Smooth muscle cell (in vitro differentiated cells): ENCODE measurements at regions not wholly inside any gene's neighbourhood (a gene's known extent, or its start where the extent isn't known, plus 50 kb on each side); places are given as distances from the start of the nearest gene placed in this dataset.

ENCODE experiments used
- DNase-seq: peaks from one replicate; lab custom pipeline; 2025; ENCODE audit not compliant: unreplicated experiment; lab: John Stamatoyannopoulos, UW
- H2AFZ ChIP-seq: fragments of 200-600 bp; sonication (generic); 2 replicates; pipeline ENCODE4 v1.6.0; 2016; ENCODE audit warnings: antibody characterized with exemption, low read depth, mild to moderate bottlenecking
- H3F3A ChIP-seq: fragments of 200-600 bp; sonication (generic); 2 replicates; pipeline ENCODE4 v1.6.0; 2017; ENCODE audit warnings: antibody characterized with exemption, low read depth
- H3K27ac ChIP-seq: fragments of 200-600 bp; sonication (generic); 2 replicates; pipeline ENCODE4 v1.5.1; 2016; ENCODE audit warnings: low read depth, mild to moderate bottlenecking
- H3K27me3 ChIP-seq: fragments of 200-600 bp; sonication (generic); 2 replicates; pipeline ENCODE4 v1.6.1; 2016; ENCODE audit warnings: low read depth, mild to moderate bottlenecking
- H3K36me3 ChIP-seq: fragments of 200-600 bp; sonication (generic); 2 replicates; pipeline ENCODE4 v1.5.1; 2016; ENCODE audit warnings: low read depth
- H3K4me1 ChIP-seq: fragments of 200-600 bp; sonication (generic); 2 replicates; pipeline ENCODE4 v1.5.1; 2016; ENCODE audit warnings: low read depth
- H3K4me2 ChIP-seq: fragments of 200-600 bp; sonication (generic); 2 replicates; pipeline ENCODE4 v1.6.0; 2016; ENCODE audit warnings: mild to moderate bottlenecking
- H3K4me3 ChIP-seq: fragments of 200-600 bp; sonication (generic); 2 replicates; pipeline ENCODE4 v1.5.1; 2016; ENCODE audit warnings: mild to moderate bottlenecking
- H3K79me2 ChIP-seq: fragments of 200-600 bp; sonication (generic); 2 replicates; pipeline ENCODE4 v1.6.0; 2016; ENCODE audit warnings: low read depth, mild to moderate bottlenecking
- H3K9ac ChIP-seq: fragments of 200-600 bp; sonication (generic); 2 replicates; pipeline ENCODE4 v1.6.0; 2016; ENCODE audit warnings: low read depth
- H3K9me3 ChIP-seq: fragments of 200-600 bp; sonication (generic); replicated peaks from 2 replicates; pipeline ENCODE4 v1.5.1; 2016; ENCODE audit warnings: low read depth
- H4K20me1 ChIP-seq: fragments of 200-600 bp; sonication (generic); 2 replicates; pipeline ENCODE4 v1.6.0; 2016; ENCODE audit warnings: low read depth
- WGBS: methylation state at CpG from one replicate; pipeline ENCODE4 v1.1.7; 2016; ENCODE audit warnings: low lambda C conversion rate; 5-methylcytosine and 5-hydroxymethylcytosine counted together
- TF ChIP-seq, protein P1 (sequence below): fragments of 200-600 bp; sonication (generic); IDR thresholded peaks from 2 replicates; pipeline ENCODE4 v1.5.1; 2017; ENCODE audit warnings: borderline replicate concordance, mild to moderate bottlenecking, antibody characterized with exemption; ENCODE audit not compliant: insufficient read depth, poor library complexity, severe bottlenecking

DNA sequence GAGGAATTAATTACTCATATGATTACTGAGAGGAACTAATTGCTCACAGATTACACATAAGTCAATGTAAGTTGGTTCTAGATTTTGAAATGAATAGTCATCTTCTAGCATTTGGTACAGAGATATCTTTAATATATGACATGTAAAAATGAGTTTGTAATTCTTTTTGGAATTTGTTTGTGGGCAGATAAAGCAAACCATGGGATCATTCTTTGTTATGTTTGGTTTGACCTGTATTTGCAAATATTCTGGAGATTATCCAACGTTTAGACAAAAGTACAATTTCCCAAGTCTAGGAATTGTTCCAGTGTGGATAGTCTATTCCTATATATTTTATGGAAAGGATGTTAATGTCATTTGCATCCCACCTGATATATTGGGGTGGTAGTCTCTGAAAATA is 309.6 kb upstream of the EDNRB start:
- Histone ChIP-seq H3K79me2 (no peaks in the 10 kb centered on the region), H4K20me1 (no peaks in the 10 kb centered on the region), H3K4me2 (no peak overlapping the region), H3K36me3 (no peaks in the 10 kb centered on the region), H2AFZ (no peak overlapping the region), H3K9ac (no peak overlapping the region), H3F3A (no peaks in the 10 kb centered on the region), H3K27me3 (no peaks in the 10 kb centered on the region), H3K4me3 (no peak overlapping the region), H3K27ac (no peak overlapping the region), H3K4me1 (no peaks in the 10 kb centered on the region), H3K9me3 (no peaks in the 10 kb centered on the region)
- DNase-seq = no peak
- WGBS = 81% methylated on average over 1 of the region's 1 CpG
- TF ChIP-seq, protein P1, sequence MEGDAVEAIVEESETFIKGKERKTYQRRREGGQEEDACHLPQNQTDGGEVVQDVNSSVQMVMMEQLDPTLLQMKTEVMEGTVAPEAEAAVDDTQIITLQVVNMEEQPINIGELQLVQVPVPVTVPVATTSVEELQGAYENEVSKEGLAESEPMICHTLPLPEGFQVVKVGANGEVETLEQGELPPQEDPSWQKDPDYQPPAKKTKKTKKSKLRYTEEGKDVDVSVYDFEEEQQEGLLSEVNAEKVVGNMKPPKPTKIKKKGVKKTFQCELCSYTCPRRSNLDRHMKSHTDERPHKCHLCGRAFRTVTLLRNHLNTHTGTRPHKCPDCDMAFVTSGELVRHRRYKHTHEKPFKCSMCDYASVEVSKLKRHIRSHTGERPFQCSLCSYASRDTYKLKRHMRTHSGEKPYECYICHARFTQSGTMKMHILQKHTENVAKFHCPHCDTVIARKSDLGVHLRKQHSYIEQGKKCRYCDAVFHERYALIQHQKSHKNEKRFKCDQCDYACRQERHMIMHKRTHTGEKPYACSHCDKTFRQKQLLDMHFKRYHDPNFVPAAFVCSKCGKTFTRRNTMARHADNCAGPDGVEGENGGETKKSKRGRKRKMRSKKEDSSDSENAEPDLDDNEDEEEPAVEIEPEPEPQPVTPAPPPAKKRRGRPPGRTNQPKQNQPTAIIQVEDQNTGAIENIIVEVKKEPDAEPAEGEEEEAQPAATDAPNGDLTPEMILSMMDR = no peak

DNA sequence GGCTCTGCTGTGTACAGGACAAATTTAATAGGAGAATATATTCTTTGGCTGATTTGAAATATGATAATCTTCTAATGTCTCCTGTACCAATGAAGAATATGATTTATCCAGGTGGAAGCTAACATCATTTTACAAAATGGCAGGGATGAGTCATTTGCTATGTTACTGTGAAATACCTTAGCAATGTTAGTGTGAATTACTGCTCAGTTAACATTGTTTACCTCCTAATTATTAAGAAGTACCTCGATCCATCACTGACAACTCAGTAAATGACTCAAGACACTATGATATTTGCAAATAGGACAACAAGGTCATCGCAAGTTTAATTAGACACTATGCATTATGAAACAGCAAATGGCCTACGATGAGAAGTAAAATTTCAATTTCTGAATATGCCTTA is 309.1 kb upstream of the EDNRB start:
- 83% methylated on average over 3 of the region's 3 CpGs for WGBS
- Histone ChIP-seq H3K4me2 (no peak overlapping the region), H3K27ac (no peak overlapping the region), H3K79me2 (no peaks in the 10 kb centered on the region), H2AFZ (no peak overlapping the region), H3K9ac (no peak overlapping the region), H3K4me3 (no peak overlapping the region), H3K27me3 (no peaks in the 10 kb centered on the region), H3F3A (no peaks in the 10 kb centered on the region), H4K20me1 (no peaks in the 10 kb centered on the region), H3K36me3 (no peaks in the 10 kb centered on the region), H3K9me3 (no peaks in the 10 kb centered on the region), H3K4me1 (no peaks in the 10 kb centered on the region)
- TF ChIP-seq, protein P1 = no peak
- no peak for DNase-seq

DNA sequence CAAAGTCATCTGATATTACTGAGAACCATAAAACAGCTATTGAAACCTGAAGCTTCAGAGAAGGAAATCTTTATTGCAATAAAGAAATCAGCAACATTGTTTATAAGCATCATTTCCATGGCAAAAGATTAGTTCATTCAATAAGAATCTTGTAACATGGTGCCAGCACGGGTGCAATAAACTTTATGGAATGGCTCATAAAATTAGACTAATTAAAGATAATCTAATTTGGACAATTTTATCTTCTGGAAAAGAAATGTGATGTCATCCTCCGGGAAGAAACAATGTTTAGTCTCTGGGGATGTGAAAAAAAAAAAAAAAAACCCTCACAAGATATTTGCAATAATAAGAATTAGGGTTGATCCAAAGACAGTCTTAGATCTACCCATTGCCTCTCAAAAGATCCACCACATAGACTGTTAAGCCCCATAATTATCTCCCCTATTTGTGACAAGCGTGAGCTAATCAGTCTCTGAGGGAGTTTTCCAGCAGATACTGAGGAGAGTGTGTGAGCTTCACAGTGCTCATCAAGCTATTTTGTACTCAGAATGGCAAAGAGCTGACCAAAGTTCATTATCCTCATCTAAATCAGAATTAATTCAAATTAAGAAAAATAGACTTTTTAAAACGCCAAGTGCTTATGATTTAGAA is 297.0 kb upstream of the EDNRB start:
- H3K4me1 ChIP-seq = peaks cover 7% of the 10 kb centered on the region
- no peaks in the 10 kb centered on the region for H3K79me2 ChIP-seq
- H3F3A ChIP-seq = no peaks in the 10 kb centered on the region
- H3K4me2 ChIP-seq = no peak overlapping the region
- no peak overlapping the region for H3K27ac ChIP-seq
- WGBS = 60% methylated on average over 4 of the region's 4 CpGs
- H4K20me1 ChIP-seq = no peaks in the 10 kb centered on the region
- H3K36me3 ChIP-seq = no peaks in the 10 kb centered on the region
- H3K27me3 ChIP-seq = no peaks in the 10 kb centered on the region
- H2AFZ ChIP-seq = no peak overlapping the region
- no peak overlapping the region for H3K9ac ChIP-seq
- TF ChIP-seq, protein P1 = no peak
- H3K9me3 ChIP-seq = no peaks in the 10 kb centered on the region
- H3K4me3 ChIP-seq = no peak overlapping the region
- DNase-seq = no peak

DNA sequence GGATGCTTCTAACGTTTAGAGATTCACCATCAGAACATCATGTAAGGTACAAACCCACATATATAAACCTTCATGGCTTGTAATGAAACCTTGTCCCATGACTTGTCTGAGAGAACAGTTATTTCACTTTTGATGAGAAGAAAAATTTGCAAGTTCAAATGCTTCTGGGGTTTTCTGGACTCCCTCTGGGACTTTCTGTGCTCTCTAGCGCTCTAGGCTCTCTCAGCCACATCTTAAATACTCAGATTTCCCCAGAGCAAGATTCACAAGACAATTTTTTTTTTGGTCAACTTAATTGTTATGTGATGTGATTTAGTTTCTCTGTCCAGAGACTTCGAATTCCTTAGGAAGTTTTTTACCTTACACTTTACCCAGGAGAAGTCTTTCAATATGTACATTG is 282.8 kb upstream of the EDNRB start:
- 81% methylated on average over 3 of the region's 3 CpGs for WGBS
- TF ChIP-seq, protein P1 = no peak

More for the DNA sequence above, 282.8 kb upstream of the EDNRB start:
- Histone ChIP-seq H3F3A (no peaks in the 10 kb centered on the region), H3K9me3 (no peaks in the 10 kb centered on the region), H3K4me2 (no peak overlapping the region), H3K9ac (no peak overlapping the region), H2AFZ (no peak overlapping the region), H3K4me1 (no peaks in the 10 kb centered on the region), H3K36me3 (no peaks in the 10 kb centered on the region), H3K27me3 (no peaks in the 10 kb centered on the region), H3K4me3 (no peak overlapping the region), H4K20me1 (no peaks in the 10 kb centered on the region), H3K79me2 (no peaks in the 10 kb centered on the region), H3K27ac (no peak overlapping the region)
- DNase-seq = no peak
